WTC11 (cell line): ENCODE measurements at regions not wholly inside any gene's neighbourhood (a gene's known extent, or its start where the extent isn't known, plus 50 kb on each side); places are given as distances from the start of the nearest gene placed in this dataset.

Experiments used
- CTCF ChIP-seq: fragments of 200-600 bp; IDR thresholded peaks from 2 replicates; pipeline ENCODE4 v1.8.0; 2022; ENCODE audit warnings: antibody characterized with exemption
- MXD4 ChIP-seq: fragments of 250-450 bp; sonication (Bioruptor Pico); IDR thresholded peaks from 2 replicates; pipeline ENCODE4 v1.8.0; 2021; ENCODE audit warnings: mild to moderate bottlenecking, moderate library complexity, borderline replicate concordance
- ZNF121 ChIP-seq: sonication (generic); formaldehyde crosslinking; IDR thresholded peaks from 2 replicates; pipeline ENCODE4 v1.8.0; 2023; ENCODE audit warnings: missing genetic modification reagents
- ZNF512 ChIP-seq: sonication (generic); formaldehyde crosslinking; IDR thresholded peaks from 2 replicates; pipeline ENCODE4 v1.8.1; 2022; ENCODE audit warnings: missing genetic modification reagents, borderline replicate concordance

- no peak for TF ChIP-seq ZNF121 (CRISPR knock-in tag)
- no peak for TF ChIP-seq ZNF512 (CRISPR knock-in tag)
- TF ChIP-seq CTCF, result no peak
- TF ChIP-seq MXD4, result no peak
These were observed 107.7 kb downstream of the CTTN start for GRCh38 chr11:70505761-70506657.
